Breast epithelium (tissue), 4 donors: ENCODE measurements at regions not wholly inside any gene's neighbourhood (a gene's known extent, or its start where the extent isn't known, plus 50 kb on each side); places are given as distances from the start of the nearest gene placed in this dataset.

ENCODE experiments used
- DNase-seq, 2 donors: peaks; one replicate each; pipeline ENCODE4 v3.0.0-alpha.2; 2019; ENCODE audit warnings: low spot score in 2 of 2
- H3K27ac ChIP-seq, 2 donors: fragments of 200-600 bp; sonication (generic) in 1 of 2; one replicate each; pipeline ENCODE4 v1.5.1; 2016 to 2019; ENCODE audit warnings: mild to moderate bottlenecking in 1 of 2
- H3K27me3 ChIP-seq, 2 donors: fragments of 200-600 bp; sonication (generic) in 1 of 2; one replicate each; pipeline versions ENCODE4 v1.5.1 to v1.6.0; 2017 to 2019; ENCODE audit warnings: control low read depth in 1 of 2, mild to moderate bottlenecking in 1 of 2
- H3K36me3 ChIP-seq: fragments of 200-600 bp; one replicate; pipeline ENCODE4 v1.5.1; 2019
- H3K4me1 ChIP-seq, 2 donors: fragments of 200-600 bp; sonication (generic); one replicate each; pipeline ENCODE4 v1.5.1; 2016 to 2019; ENCODE audit warnings: control low read depth in 1 of 2
- H3K4me3 ChIP-seq, 3 donors: fragments of 200-600 bp; sonication (generic); 1 replicate in 2 of 3; 2 replicates in 1 of 3; pipeline ENCODE4 v1.5.1; 2016 to 2019; ENCODE audit warnings: mild to moderate bottlenecking in 3 of 3, moderate library complexity in 2 of 3
- H3K9me3 ChIP-seq, 2 donors: fragments of 200-600 bp; sonication (generic) in 1 of 2; one replicate each; pipeline ENCODE4 v1.5.1; 2016 to 2019; ENCODE audit warnings: control low read depth in 1 of 2
- POLR2A ChIP-seq: fragments of 450-650 bp; IDR thresholded peaks from one replicate; pipeline ENCODE4 v1.6.1; 2016; ENCODE audit warnings: antibody characterized with exemption, mild to moderate bottlenecking, moderate library complexity
- POLR2AphosphoS5 ChIP-seq, 3 donors: sonication (generic); formaldehyde crosslinking; IDR thresholded peaks; one replicate each; pipeline ENCODE4 v1.6.1; 2017; ENCODE audit warnings: antibody characterized with exemption in 3 of 3
- intact Hi-C: fragments of 100-400 bp; cut with DNase I; formaldehyde crosslinking; loops from one replicate; pipeline ENCODE4 v1.15.1; 2023; ENCODE audit warnings: low total_unique reads
- TF ChIP-seq, protein P1 (sequence below), 3 donors: fragments of 450-650 bp; IDR thresholded peaks; one replicate each; pipeline ENCODE4 v1.5.1; 2016 to 2017; ENCODE audit warnings: antibody characterized with exemption in 3 of 3, mild to moderate bottlenecking in 3 of 3, moderate library complexity in 3 of 3

- no peaks in the 10 kb centered on the region for H3K9me3 ChIP-seq
- no peak for DNase-seq
- TF ChIP-seq POLR2A (no peak), POLR2AphosphoS5 (IDR thresholded peaks at IDR 0.05) (no peak)
- TF ChIP-seq, protein P1, sequence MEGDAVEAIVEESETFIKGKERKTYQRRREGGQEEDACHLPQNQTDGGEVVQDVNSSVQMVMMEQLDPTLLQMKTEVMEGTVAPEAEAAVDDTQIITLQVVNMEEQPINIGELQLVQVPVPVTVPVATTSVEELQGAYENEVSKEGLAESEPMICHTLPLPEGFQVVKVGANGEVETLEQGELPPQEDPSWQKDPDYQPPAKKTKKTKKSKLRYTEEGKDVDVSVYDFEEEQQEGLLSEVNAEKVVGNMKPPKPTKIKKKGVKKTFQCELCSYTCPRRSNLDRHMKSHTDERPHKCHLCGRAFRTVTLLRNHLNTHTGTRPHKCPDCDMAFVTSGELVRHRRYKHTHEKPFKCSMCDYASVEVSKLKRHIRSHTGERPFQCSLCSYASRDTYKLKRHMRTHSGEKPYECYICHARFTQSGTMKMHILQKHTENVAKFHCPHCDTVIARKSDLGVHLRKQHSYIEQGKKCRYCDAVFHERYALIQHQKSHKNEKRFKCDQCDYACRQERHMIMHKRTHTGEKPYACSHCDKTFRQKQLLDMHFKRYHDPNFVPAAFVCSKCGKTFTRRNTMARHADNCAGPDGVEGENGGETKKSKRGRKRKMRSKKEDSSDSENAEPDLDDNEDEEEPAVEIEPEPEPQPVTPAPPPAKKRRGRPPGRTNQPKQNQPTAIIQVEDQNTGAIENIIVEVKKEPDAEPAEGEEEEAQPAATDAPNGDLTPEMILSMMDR (IDR thresholded peaks at IDR 0.05), result no peak
- H3K36me3 ChIP-seq, result no peaks in the 10 kb centered on the region
- H3K4me3 ChIP-seq, result no peak overlapping the region
- intact Hi-C loops, result no loop called here
- no peaks in the 10 kb centered on the region for H3K4me1 ChIP-seq
- no peak overlapping the region for H3K27ac ChIP-seq
- no peaks in the 10 kb centered on the region for H3K27me3 ChIP-seq
Observed at GRCh38 chr10:6776170-6776569, 196.1 kb upstream of the PRKCQ start.

DNA sequence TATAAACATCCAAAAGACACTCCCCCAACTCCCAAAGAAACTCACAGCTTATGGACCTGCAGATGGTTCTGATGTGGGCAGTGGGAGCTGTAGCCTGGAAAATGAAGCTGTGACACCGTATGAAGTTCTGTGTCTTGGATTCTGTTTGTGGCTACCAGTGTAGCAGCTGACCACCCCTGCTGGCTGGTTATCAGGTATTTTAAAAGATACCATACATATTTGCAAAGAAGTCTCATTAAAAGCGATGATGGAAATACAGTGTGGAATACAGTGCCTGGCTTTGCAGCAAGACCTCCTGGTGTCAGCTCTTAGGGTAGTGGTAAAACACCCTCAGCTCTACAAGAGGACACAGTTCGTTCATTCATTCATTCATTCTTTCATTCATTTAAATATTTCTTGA is 194.3 kb upstream of the PRKCQ start:
- Histone ChIP-seq H3K4me3 (no peak overlapping the region), H3K27ac (no peak overlapping the region), H3K9me3 (no peaks in the 10 kb centered on the region), H3K36me3 (no peaks in the 10 kb centered on the region), H3K4me1 (no peaks in the 10 kb centered on the region), H3K27me3 (no peaks in the 10 kb centered on the region)
- intact Hi-C loops, result no loop called here
- TF ChIP-seq, protein P1 (IDR thresholded peaks at IDR 0.05), result no peak
- TF ChIP-seq POLR2A (no peak), POLR2AphosphoS5 (IDR thresholded peaks at IDR 0.05) (no peak)
- DNase-seq, result no peak

GRCh38 chr10:6771331-6771730 is 191.3 kb upstream of the PRKCQ start:
- Histone ChIP-seq H3K9me3 (no peaks in the 10 kb centered on the region), H3K27me3 (no peaks in the 10 kb centered on the region), H3K36me3 (no peaks in the 10 kb centered on the region), H3K4me1 (no peaks in the 10 kb centered on the region), H3K4me3 (no peak overlapping the region), H3K27ac (no peak overlapping the region)
- TF ChIP-seq, protein P1 (IDR thresholded peaks at IDR 0.05), result no peak
- TF ChIP-seq POLR2AphosphoS5 (IDR thresholded peaks at IDR 0.05), result no peak
- no peak for TF ChIP-seq POLR2A
- intact Hi-C loops, result no loop called here
- no peak for DNase-seq

DNA sequence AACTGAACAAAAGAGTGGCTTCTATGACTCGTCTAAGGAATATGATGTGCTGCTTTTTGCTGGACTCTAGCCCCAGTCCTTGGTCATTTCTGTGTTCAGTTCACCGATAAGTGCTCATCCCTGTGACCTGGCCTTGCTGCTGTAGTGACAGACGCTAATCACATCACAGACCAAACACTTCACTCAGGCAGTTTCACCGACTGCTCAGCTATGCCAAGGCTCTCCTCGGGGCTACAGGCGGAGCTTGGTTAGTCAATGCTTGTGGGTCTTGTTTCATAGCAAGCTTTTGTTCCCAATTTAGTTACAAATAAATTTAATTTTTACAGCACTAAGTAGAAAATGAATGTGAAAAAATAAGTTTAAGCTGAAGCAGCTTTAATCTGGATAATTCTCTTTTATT is 190.8 kb upstream of the PRKCQ start:
- Histone ChIP-seq H3K27me3 (no peaks in the 10 kb centered on the region), H3K4me1 (no peaks in the 10 kb centered on the region), H3K27ac (no peak overlapping the region), H3K9me3 (no peaks in the 10 kb centered on the region), H3K4me3 (no peak overlapping the region), H3K36me3 (no peaks in the 10 kb centered on the region)
- no peak for DNase-seq
- intact Hi-C loops, result no loop called here
- no peak for TF ChIP-seq POLR2A
- TF ChIP-seq POLR2AphosphoS5 (IDR thresholded peaks at IDR 0.05), result no peak
- TF ChIP-seq, protein P1 (IDR thresholded peaks at IDR 0.05), result no peak

- Histone ChIP-seq H3K36me3 (no peaks in the 10 kb centered on the region), H3K27me3 (no peaks in the 10 kb centered on the region), H3K4me1 (no peaks in the 10 kb centered on the region), H3K4me3 (no peak overlapping the region), H3K9me3 (no peaks in the 10 kb centered on the region), H3K27ac (no peak overlapping the region)
- intact Hi-C loops, result no loop called here
- no peak for TF ChIP-seq POLR2A
- no peak for DNase-seq
Observed at GRCh38 chr10:6769704-6770417, 189.8 kb upstream of the PRKCQ start.
